WTC11 (cell line): ENCODE measurements at regions not wholly inside any gene's neighbourhood (a gene's known extent, or its start where the extent isn't known, plus 50 kb on each side); places are given as distances from the start of the nearest gene placed in this dataset.

ENCODE experiments used
- ATAC-seq: fragments of 200-7000 bp; cut with Tn5 transposase; 2 replicates; pipeline ENCODE4 v1.10.0; 2021; ENCODE audit warnings: mild to moderate bottlenecking, moderate library complexity
- CTCF ChIA-PET: fragments of 300-600 bp; sonication (Branson Sonifier 250); formaldehyde crosslinking; loops from one replicate; lab custom pipeline; 2021; ENCODE audit warnings: antibody characterized with exemption; lab: Charles Lee
- POLR2A ChIA-PET: fragments of 350-600 bp; sonication (Branson Sonifier 250); formaldehyde crosslinking; loops from one replicate; lab custom pipeline; 2021; ENCODE audit warnings: antibody characterized with exemption; lab: Charles Lee
- DNase-seq: peaks from one replicate; pipeline ENCODE4 v3.0.0; 2021; ENCODE audit warnings: low spot score
- H3K27ac Mint-ChIP-seq: 2 replicates; pipeline ENCODE4 v1.8.0; 2021; ENCODE audit warnings: mixed read lengths
- H3K27me3 Mint-ChIP-seq: 2 replicates; pipeline ENCODE4 v1.8.0; 2021; ENCODE audit warnings: low read depth, mild to moderate bottlenecking, moderate library complexity, mixed read lengths
- H3K36me3 Mint-ChIP-seq: 2 replicates; pipeline ENCODE4 v1.8.0; 2021; ENCODE audit warnings: mixed read lengths
- H3K4me1 Mint-ChIP-seq: 2 replicates; pipeline ENCODE4 v1.8.0; 2022; ENCODE audit warnings: mixed read lengths
- H3K4me3 Mint-ChIP-seq: 2 replicates; pipeline ENCODE4 v1.8.0; 2021; ENCODE audit warnings: mild to moderate bottlenecking, moderate library complexity, mixed read lengths
- H3K9me3 Mint-ChIP-seq: 2 replicates; pipeline ENCODE4 v1.8.0; 2021; ENCODE audit warnings: mixed read lengths
- ATF2 ChIP-seq: sonication (generic); formaldehyde crosslinking; IDR thresholded peaks from 2 replicates; pipeline ENCODE4 v1.8.1; 2022; ENCODE audit warnings: low read depth, missing genetic modification reagents, borderline replicate concordance
- CBFB ChIP-seq: sonication (generic); formaldehyde crosslinking; IDR thresholded peaks from 2 replicates; pipeline ENCODE4 v1.8.1; 2022; ENCODE audit warnings: mild to moderate bottlenecking, low read depth, missing genetic modification reagents
- CREB1 ChIP-seq: sonication (generic); formaldehyde crosslinking; IDR thresholded peaks from 2 replicates; pipeline ENCODE4 v1.8.0; 2023; ENCODE audit warnings: mild to moderate bottlenecking, missing genetic modification reagents
- ETV6 ChIP-seq: sonication (generic); formaldehyde crosslinking; IDR thresholded peaks from 2 replicates; pipeline ENCODE4 v1.8.1; 2022; ENCODE audit warnings: mild to moderate bottlenecking, missing genetic modification reagents
- GABPB1 ChIP-seq: sonication (generic); formaldehyde crosslinking; IDR thresholded peaks from 2 replicates; pipeline ENCODE4 v1.8.1; 2023; ENCODE audit warnings: mild to moderate bottlenecking, missing genetic modification reagents
- GRHL2 ChIP-seq: fragments of 250-450 bp; sonication (Bioruptor Pico); IDR thresholded peaks from 2 replicates; pipeline ENCODE4 v1.8.0; 2022; ENCODE audit warnings: mild to moderate bottlenecking, moderate library complexity; ENCODE audit not compliant: insufficient replicate concordance, severe bottlenecking
- HMGA2 ChIP-seq: fragments of 250-450 bp; sonication (Bioruptor Pico); IDR thresholded peaks from 2 replicates; pipeline ENCODE4 v1.4.0; 2021; ENCODE audit warnings: mild to moderate bottlenecking, moderate library complexity
- IRF2 ChIP-seq: sonication (generic); formaldehyde crosslinking; IDR thresholded peaks from 2 replicates; pipeline ENCODE4 v1.8.0; 2022; ENCODE audit warnings: low read depth, missing genetic modification reagents, borderline replicate concordance
- JUN ChIP-seq: sonication (generic); formaldehyde crosslinking; IDR thresholded peaks from 2 replicates; pipeline ENCODE4 v1.8.0; 2023; ENCODE audit warnings: mild to moderate bottlenecking, missing genetic modification reagents
- MXD4 ChIP-seq: fragments of 250-450 bp; sonication (Bioruptor Pico); IDR thresholded peaks from 2 replicates; pipeline ENCODE4 v1.8.0; 2021; ENCODE audit warnings: mild to moderate bottlenecking, moderate library complexity, borderline replicate concordance
- NFATC4 ChIP-seq: fragments of 250-450 bp; sonication (Bioruptor Pico); IDR thresholded peaks from 2 replicates; pipeline ENCODE4 v1.9.0; 2021; ENCODE audit warnings: mild to moderate bottlenecking
- NFE2L1 ChIP-seq: sonication (generic); formaldehyde crosslinking; IDR thresholded peaks from 2 replicates; pipeline ENCODE4 v1.8.1; 2023; ENCODE audit warnings: missing genetic modification reagents
- NFYB ChIP-seq: sonication (generic); formaldehyde crosslinking; conservative IDR thresholded peaks from 2 replicates; pipeline ENCODE4 v1.8.0; 2022; ENCODE audit warnings: low read depth, missing genetic modification reagents
- TEAD4 ChIP-seq: sonication (generic); formaldehyde crosslinking; IDR thresholded peaks from 2 replicates; pipeline ENCODE4 v1.8.0; 2022; ENCODE audit warnings: mild to moderate bottlenecking, missing genetic modification reagents
- ZMAT4 ChIP-seq: fragments of 250-450 bp; sonication (Bioruptor Pico); IDR thresholded peaks from 2 replicates; pipeline ENCODE4 v1.9.0; 2021; ENCODE audit warnings: mild to moderate bottlenecking
- ZNF138 ChIP-seq: sonication (generic); formaldehyde crosslinking; conservative IDR thresholded peaks from 2 replicates; pipeline ENCODE4 v1.8.1; 2022; ENCODE audit warnings: mild to moderate bottlenecking, moderate library complexity, missing genetic modification reagents
- ZNF281 ChIP-seq: sonication (generic); formaldehyde crosslinking; IDR thresholded peaks from 2 replicates; pipeline ENCODE4 v1.8.0; 2023; ENCODE audit warnings: mild to moderate bottlenecking, missing genetic modification reagents
- TF ChIP-seq, protein P1 (sequence below): sonication (generic); formaldehyde crosslinking; IDR thresholded peaks from 2 replicates; pipeline ENCODE4 v1.8.1; 2022; ENCODE audit warnings: missing genetic modification reagents, borderline replicate concordance
- TF ChIP-seq, protein P2 (sequence below): sonication (generic); formaldehyde crosslinking; IDR thresholded peaks from 2 replicates; pipeline ENCODE4 v1.8.1; 2022; ENCODE audit warnings: low read depth, mild to moderate bottlenecking, moderate library complexity, missing genetic modification reagents, borderline replicate concordance

GRCh38 chr3:157589211-157589610, 86.0 kb upstream of the VEPH1 start (continued):
- no peak for TF ChIP-seq NFATC4 (CRISPR knock-in tag)
- TF ChIP-seq GRHL2 (CRISPR knock-in tag) = no peak
- TF ChIP-seq, all 79 proteins: peak for 0

DNA sequence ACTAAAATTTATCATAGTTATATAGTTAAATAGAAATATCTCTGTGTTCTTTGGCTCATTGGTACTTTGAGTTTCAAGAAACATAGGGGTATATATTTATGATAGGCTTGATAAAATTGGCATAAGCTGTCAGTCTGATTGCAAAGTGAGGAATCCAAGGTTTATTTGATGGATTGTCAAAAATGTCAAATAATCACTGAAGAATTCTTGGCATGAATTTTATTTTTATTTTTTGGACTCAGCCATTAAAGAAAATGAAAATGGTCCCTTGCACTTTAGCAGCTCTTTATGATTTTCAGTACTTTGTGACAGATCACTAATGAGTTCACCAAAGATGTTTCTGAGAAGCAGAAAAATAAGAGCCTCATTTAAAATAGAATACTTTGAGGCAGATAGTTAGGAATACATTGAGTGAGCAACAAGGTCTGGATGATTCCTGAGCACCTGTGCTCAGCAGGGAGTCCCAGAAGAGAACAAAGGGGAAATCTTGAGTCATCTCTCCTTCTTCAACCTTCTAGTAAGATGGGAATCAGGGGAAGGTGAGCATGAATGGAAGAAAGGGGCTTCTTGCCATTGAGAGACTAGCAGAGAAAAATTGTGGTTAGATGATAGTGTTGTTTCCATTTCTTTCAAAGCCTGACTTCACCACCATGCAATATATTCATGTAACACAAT, 85.3 kb upstream of the VEPH1 start:
- no peak for DNase-seq
- ATAC-seq = peak; percentile 73

More for the DNA sequence above, 85.3 kb upstream of the VEPH1 start:
- ChIA-PET POLR2A (no interaction called here), CTCF (interaction anchor here (3.0 kb wide), 1 partner anchor 18 kb away, joined by 18 read pairs; no protein-coding TSS in a partner anchor)
- Mint-ChIP-seq H3K27ac (0 out of 2 replicates have a peak overlapping the region, but pooled peaks have one; percentile 39), H3K4me1 (peaks cover 14% of the 10 kb centered on the region), H3K9me3 (peaks cover 25% of the 10 kb centered on the region), H3K4me3 (no peak overlapping the region)
- TF ChIP-seq ZNF281 (CRISPR knock-in tag) = no peak
- TF ChIP-seq, protein P1, sequence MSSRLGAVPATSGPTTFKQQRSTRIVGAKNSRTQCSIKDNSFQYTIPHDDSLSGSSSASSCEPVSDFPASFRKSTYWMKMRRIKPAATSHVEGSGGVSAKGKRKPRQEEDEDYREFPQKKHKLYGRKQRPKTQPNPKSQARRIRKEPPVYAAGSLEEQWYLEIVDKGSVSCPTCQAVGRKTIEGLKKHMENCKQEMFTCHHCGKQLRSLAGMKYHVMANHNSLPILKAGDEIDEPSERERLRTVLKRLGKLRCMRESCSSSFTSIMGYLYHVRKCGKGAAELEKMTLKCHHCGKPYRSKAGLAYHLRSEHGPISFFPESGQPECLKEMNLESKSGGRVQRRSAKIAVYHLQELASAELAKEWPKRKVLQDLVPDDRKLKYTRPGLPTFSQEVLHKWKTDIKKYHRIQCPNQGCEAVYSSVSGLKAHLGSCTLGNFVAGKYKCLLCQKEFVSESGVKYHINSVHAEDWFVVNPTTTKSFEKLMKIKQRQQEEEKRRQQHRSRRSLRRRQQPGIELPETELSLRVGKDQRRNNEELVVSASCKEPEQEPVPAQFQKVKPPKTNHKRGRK (CRISPR knock-in tag) = no peak
- TF ChIP-seq JUN (CRISPR knock-in tag) = no peak
- TF ChIP-seq, protein P2, sequence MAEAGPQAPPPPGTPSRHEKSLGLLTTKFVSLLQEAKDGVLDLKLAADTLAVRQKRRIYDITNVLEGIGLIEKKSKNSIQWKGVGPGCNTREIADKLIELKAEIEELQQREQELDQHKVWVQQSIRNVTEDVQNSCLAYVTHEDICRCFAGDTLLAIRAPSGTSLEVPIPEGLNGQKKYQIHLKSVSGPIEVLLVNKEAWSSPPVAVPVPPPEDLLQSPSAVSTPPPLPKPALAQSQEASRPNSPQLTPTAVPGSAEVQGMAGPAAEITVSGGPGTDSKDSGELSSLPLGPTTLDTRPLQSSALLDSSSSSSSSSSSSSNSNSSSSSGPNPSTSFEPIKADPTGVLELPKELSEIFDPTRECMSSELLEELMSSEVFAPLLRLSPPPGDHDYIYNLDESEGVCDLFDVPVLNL (CRISPR knock-in tag) = no peak
- no peak for TF ChIP-seq ATF2 (CRISPR knock-in tag)
- TF ChIP-seq HMGA2 (CRISPR knock-in tag) = no peak
- TF ChIP-seq ETV6 (CRISPR knock-in tag) = no peak
- TF ChIP-seq CREB1 (CRISPR knock-in tag) = no peak
- TF ChIP-seq NFYB (CRISPR knock-in tag) = no peak
- no peak for TF ChIP-seq TEAD4 (CRISPR knock-in tag)
- no peak for TF ChIP-seq IRF2 (CRISPR knock-in tag)
- TF ChIP-seq CBFB = no peak
- no peak for TF ChIP-seq MXD4 (CRISPR knock-in tag)
- TF ChIP-seq ZNF138 = no peak
- TF ChIP-seq GABPB1 = no peak
- no peak for TF ChIP-seq ZMAT4 (CRISPR knock-in tag)
- no peak for TF ChIP-seq GRHL2 (CRISPR knock-in tag)
- no peak for TF ChIP-seq NFE2L1 (CRISPR knock-in tag)
- TF ChIP-seq, all 79 proteins: peak for 0
- H3K36me3 Mint-ChIP-seq = peaks cover 12% of the 10 kb centered on the region
- H3K27me3 Mint-ChIP-seq = no peaks in the 10 kb centered on the region; the same call in 1 of the 2 replicates
